GM21423 (cell line): ENCODE measurements at regions not wholly inside any gene's neighbourhood (a gene's known extent, or its start where the extent isn't known, plus 50 kb on each side); places are given as distances from the start of the nearest gene placed in this dataset.

ENCODE experiments used
- ATAC-seq: cut with Tn5 transposase; IDR thresholded peaks from one replicate; pipeline ENCODE4 v1.9.1; 2021; ENCODE audit warnings: mild to moderate bottlenecking, moderate library complexity; ENCODE audit not compliant: unreplicated experiment

GRCh38 chr6:98280492-98280891, 553.9 kb upstream of the POU3F2 start:
- ATAC-seq = no peak

DNA sequence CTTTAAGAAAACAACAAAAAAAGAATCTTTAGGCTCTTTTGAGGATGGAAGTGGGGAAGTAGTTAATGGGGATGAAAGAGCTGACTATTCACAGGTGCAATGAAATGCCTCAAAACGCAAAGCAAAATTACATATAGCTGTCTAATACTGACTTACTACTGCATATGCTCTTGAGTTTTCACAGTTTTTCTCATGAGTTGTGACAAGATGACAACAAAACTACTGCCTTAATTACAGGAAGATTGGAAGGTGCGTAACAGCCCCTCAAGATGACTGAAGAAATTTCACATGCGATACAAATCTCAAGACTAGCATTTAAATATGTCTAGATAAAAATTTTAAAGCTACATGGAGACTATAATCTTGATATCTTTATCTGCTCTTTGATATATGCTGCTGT, 547.8 kb upstream of the POU3F2 start:
- ATAC-seq = no peak

GRCh38 chr6:98287876-98288275, 546.5 kb upstream of the POU3F2 start:
- ATAC-seq = no peak

- no peak for ATAC-seq
Observed at GRCh38 chr6:98292810-98293209, 541.6 kb upstream of the POU3F2 start.

- ATAC-seq = no peak
Observed at GRCh38 chr6:98295515-98296175, 538.7 kb upstream of the POU3F2 start.

DNA sequence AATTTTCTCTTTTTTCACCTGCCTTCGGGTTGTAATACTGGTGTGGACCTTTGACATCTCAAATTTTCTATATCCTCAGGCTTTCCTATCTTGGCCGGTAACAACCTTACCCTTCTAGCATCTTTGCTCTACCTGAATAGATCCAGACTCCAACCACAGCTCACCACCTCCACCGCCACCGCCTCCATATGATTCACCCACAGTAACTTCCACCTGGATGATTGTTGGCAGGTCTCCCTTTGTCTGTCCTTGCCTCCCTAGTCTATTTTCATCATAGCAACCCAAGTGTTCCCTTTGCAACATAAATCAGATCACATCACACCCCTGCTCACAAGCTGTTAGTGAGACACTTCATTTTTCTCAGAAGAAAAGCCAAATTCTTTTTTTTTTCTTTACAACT, 525.8 kb upstream of the POU3F2 start:
- ATAC-seq = no peak

DNA sequence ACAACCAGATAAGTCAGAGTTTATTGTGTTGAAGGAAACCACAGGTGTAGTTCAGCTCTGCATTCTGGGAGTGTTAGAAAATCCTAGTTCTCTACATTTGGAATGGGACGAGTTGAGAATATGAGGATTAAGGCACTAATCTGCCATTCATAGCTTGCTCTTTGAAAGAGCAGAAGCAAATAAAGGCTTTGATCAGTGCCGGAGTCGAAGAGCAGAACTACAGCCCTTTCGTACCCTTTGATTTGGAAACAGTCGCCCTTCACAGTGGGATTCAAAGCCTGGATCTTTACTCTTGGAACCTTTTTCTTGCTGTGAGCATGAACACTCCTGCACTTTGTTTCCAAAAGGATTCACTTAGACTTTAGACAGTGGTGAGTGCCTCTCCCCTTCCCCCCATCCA, 523.9 kb upstream of the POU3F2 start:
- ATAC-seq = no peak

GRCh38 chr6:98323605-98324004, 510.8 kb upstream of the POU3F2 start:
- ATAC-seq = peak; percentile 73

- ATAC-seq = no peak
Observed at GRCh38 chr6:98324446-98324845, 509.9 kb upstream of the POU3F2 start.

DNA sequence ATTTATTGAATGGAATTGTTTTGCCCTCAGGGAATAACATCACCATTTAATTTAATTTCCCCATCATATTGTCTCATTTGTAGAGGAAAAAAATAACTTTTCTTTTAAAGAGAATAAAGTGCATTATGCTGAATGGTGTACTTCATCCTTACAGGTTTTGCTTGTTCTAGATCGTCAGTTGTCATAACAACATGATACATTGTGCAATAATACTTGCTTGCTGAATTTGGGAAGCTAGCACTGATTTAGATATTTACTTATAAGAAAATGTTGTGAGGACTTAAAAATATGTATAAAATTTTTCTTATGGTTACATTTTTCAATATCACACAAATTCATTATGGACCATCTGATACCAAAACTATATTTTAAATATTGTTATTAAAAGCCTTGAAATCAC, 509.0 kb upstream of the POU3F2 start:
- ATAC-seq = no peak

DNA sequence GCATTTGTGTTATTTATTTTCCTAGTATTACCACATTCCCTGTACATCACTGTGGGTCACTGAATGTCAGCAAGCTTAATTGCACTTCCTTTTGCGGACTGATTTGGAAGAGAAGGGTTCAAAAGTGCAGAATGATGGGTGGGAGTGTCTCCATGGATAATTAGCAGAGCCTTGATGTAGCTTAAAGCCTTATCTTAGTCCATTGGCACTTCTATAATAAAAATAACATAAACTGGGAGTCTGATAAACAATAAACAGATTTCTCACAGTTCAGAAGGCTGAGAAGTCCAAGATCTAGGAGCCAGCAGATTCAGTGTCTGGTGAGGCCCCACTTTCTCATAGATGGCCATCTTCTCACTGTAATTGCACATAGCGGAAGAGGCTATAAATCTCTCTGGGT, 501.1 kb upstream of the POU3F2 start:
- ATAC-seq = no peak

DNA sequence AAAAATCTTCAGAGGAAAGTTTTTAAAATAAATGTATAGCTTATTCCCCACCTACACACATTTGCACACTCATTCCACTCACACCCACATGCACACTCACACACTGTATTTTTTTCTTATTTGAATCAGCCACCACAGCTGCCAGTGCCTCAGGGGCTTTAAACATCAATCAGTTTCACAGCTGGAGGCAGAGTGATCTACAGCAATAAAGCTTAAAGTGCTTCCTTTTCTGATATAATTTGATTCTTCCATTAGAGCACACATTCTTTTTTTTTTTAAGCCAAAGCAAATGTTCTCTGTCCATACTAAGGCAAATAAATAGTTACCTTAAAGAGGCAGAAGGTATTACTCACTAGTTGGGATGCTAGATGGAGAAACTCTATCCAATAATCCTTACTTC, 498.8 kb upstream of the POU3F2 start:
- ATAC-seq = no peak

GRCh38 chr6:98339506-98339905, 494.9 kb upstream of the POU3F2 start:
- no peak for ATAC-seq

DNA sequence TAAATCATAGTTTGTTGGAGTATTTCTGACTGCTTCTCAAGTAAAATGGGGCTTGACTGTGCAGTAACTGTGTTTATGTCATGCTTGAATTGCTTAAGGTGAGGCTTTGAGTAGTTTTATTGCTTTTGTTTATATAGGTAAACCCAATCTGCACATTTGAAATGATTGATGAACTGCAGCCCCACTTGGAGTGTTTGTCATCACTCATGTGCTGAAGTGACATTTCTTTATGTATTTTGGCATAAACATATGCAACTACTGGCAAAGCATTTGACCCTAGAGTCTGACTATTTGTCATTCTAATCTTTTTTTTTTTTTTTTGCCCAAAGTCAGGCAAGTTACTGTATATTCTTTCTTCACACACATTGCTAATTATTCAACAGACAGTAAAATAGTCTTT, 491.4 kb upstream of the POU3F2 start:
- no peak for ATAC-seq

DNA sequence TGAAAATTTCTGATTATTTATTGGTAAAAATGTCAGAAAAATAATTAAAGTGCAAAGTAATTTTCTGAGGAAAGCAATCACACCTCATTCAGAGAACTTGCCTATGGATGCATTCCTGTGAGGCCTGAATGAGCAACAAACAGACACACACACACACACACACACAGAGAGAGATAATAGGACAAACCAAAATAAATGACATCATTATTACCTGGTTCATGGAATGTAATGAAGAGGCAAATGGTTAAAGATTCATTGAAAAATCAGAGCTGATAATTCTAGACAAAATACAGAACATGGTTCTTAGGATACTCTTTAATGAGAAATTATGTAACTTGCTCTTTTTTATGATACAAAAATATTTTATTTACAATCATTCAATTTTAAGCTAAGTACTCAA, 490.6 kb upstream of the POU3F2 start:
- no peak for ATAC-seq

GRCh38 chr6:98352348-98352747, 482.0 kb upstream of the POU3F2 start:
- ATAC-seq = no peak

- ATAC-seq = no peak
Observed at GRCh38 chr6:98358173-98358572, 476.2 kb upstream of the POU3F2 start.

GRCh38 chr6:98366371-98366770, 468.0 kb upstream of the POU3F2 start:
- ATAC-seq = no peak

- ATAC-seq = no peak
Observed at GRCh38 chr6:98380589-98380988, 453.8 kb upstream of the POU3F2 start.

GRCh38 chr6:98382246-98382645, 452.1 kb upstream of the POU3F2 start:
- ATAC-seq = no peak

GRCh38 chr6:98384334-98384733, 450.0 kb upstream of the POU3F2 start:
- ATAC-seq = no peak

DNA sequence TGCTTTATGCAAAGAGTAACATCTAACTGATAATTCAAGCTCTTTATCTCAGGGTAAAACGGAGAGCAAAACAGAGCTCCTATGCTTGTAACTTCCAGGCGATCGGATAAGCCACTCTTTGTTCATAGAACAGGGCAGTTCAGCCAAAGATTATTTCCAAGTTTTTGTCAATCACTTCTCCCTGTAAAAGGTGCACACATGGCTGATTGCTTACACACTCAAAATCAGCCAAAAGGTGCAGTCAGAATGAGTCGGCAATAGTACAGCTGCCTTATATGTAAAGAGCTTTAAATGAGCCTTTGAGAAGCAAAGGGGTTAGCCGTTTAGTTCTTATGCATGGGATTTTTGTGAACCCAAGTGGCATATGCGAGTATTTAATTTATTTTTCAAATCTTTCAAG, 449.6 kb upstream of the POU3F2 start:
- ATAC-seq = no peak

GRCh38 chr6:98395610-98396166, 438.7 kb upstream of the POU3F2 start:
- ATAC-seq = no peak
